OCI-LY1 (cell line): ENCODE measurements at regions not wholly inside any gene's neighbourhood (a gene's known extent, or its start where the extent isn't known, plus 50 kb on each side); places are given as distances from the start of the nearest gene placed in this dataset.

ENCODE experiments used
- H2AFZ ChIP-seq: fragments of 200-600 bp; sonication (generic), shearing (Covaris generic); 2 replicates; pipeline ENCODE4 v1.6.0; 2014; ENCODE audit warnings: antibody characterized with exemption, mild to moderate bottlenecking, low read length
- H3F3A ChIP-seq: fragments of 200-600 bp; sonication (generic), shearing (Covaris generic); 2 replicates; pipeline ENCODE4 v1.6.0; 2014; ENCODE audit warnings: mild to moderate bottlenecking, antibody characterized with exemption, low read length, moderate library complexity; ENCODE audit not compliant: insufficient read depth
- H3K27ac ChIP-seq: fragments of 200-600 bp; sonication (generic); 2 replicates; pipeline ENCODE4 v1.5.1; 2014; ENCODE audit warnings: low read length, mixed run types, mild to moderate bottlenecking, low read depth; ENCODE audit not compliant: poor library complexity, severe bottlenecking
- H3K27me3 ChIP-seq: fragments of 200-600 bp; sonication (generic); 2 replicates; pipeline ENCODE4 v1.6.0; 2014; ENCODE audit warnings: antibody characterized with exemption, mild to moderate bottlenecking, low read length, moderate library complexity; ENCODE audit not compliant: insufficient read depth
- H3K36me3 ChIP-seq: fragments of 200-600 bp; sonication (generic); 2 replicates; pipeline ENCODE4 v1.6.1; 2014; ENCODE audit warnings: mild to moderate bottlenecking, antibody characterized with exemption, low read length, moderate library complexity, mixed read lengths; ENCODE audit not compliant: insufficient read depth
- H3K4me1 ChIP-seq: fragments of 200-600 bp; sonication (generic); 2 replicates; pipeline ENCODE4 v1.5.1; 2014; ENCODE audit warnings: mild to moderate bottlenecking, low read length, moderate library complexity; ENCODE audit not compliant: insufficient read depth, severe bottlenecking
- H3K4me2 ChIP-seq: fragments of 200-600 bp; sonication (generic), shearing (Covaris generic); 2 replicates; pipeline ENCODE4 v1.6.1; 2014; ENCODE audit warnings: low read length
- H3K4me3 ChIP-seq: fragments of 200-600 bp; sonication (generic); 2 replicates; pipeline ENCODE4 v1.5.1; 2014; ENCODE audit warnings: low read length, low read depth, mild to moderate bottlenecking, mixed read lengths; ENCODE audit not compliant: poor library complexity, severe bottlenecking
- H3K79me2 ChIP-seq: fragments of 200-600 bp; shearing (Covaris generic); 2 replicates; pipeline ENCODE4 v1.6.1; 2016; ENCODE audit warnings: mixed run types, low read length, mixed read lengths; ENCODE audit not compliant: insufficient read depth
- H3K9ac ChIP-seq: fragments of 200-600 bp; sonication (generic), shearing (Covaris generic); 2 replicates; pipeline ENCODE4 v1.6.1; 2014; ENCODE audit warnings: mild to moderate bottlenecking, low read length, mixed read lengths
- H3K9me2 ChIP-seq: fragments of 200-600 bp; sonication (generic), shearing (Covaris generic); 2 replicates; pipeline ENCODE4 v1.6.1; 2014; ENCODE audit warnings: low read depth, mild to moderate bottlenecking, low read length, mixed read lengths
- H3K9me3 ChIP-seq: fragments of 200-600 bp; shearing (Covaris generic); 2 replicates; pipeline ENCODE4 v1.6.1; 2014; ENCODE audit warnings: low read length, mixed read lengths
- H4K20me1 ChIP-seq: fragments of 200-600 bp; sonication (generic), shearing (Covaris generic); 2 replicates; pipeline ENCODE4 v1.6.0; 2016; ENCODE audit warnings: mild to moderate bottlenecking, low read length; ENCODE audit not compliant: insufficient read depth
- EZH2 ChIP-seq: fragments of 200-600 bp; sonication (generic), shearing (Covaris generic); IDR thresholded peaks from 2 replicates; pipeline ENCODE4 v1.8.0; 2017; ENCODE audit warnings: borderline replicate concordance, mixed run types, mild to moderate bottlenecking, antibody characterized with exemption, low read length, moderate library complexity, mixed read lengths
- TF ChIP-seq, protein P1 (sequence below): fragments of 200-600 bp; sonication (generic), shearing (Covaris generic); IDR thresholded peaks from 2 replicates; pipeline ENCODE4 v1.5.1; 2017; ENCODE audit warnings: mild to moderate bottlenecking, antibody characterized with exemption, low read length, moderate library complexity, mixed read lengths

DNA sequence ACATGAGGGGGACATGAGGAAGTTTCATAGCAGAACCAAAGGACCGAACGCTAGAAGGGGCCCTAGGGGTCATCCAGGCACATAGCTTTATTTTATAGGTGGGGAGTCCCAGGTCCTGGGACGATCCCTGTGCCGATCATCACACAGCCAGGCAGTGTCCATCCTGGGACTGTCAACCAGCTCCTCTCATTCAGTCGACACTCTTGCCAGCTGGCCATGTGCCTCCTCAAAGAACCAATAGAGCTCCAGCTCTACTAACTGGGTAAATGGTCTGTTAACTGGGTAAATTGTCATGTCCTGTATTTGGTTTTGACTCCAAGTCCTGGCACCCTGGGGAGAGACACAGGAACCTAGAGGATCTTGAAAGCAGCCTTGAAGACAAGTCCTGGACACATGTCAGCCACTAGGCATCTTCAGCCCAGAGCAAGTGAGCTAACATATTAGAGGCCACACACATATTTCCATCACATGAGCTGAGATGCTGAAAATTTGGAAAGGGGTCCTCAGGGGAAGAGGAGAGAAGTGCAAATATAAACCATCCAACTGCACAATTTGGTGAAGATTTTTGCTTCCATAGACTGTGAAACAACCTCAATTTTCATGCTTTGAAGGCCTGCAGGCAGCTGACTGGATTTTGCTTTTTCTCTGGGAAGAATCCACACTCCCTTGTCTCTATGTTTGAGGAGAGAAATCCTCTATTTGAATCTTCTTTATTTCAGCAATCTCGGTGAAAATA, 361.1 kb upstream of the SLC14A2 start:
- Histone ChIP-seq H3K4me1 (no peaks in the 10 kb centered on the region), H3K9ac (no peak overlapping the region), H3K9me3 (no peaks in the 10 kb centered on the region), H3K36me3 (no peaks in the 10 kb centered on the region), H3K4me3 (no peak overlapping the region), H3F3A (no peaks in the 10 kb centered on the region), H4K20me1 (no peaks in the 10 kb centered on the region), H3K27me3 (no peaks in the 10 kb centered on the region; the same call in 1 of the 2 replicates), H3K9me2 (no peaks in the 10 kb centered on the region), H2AFZ (no peak overlapping the region), H3K79me2 (no peaks in the 10 kb centered on the region), H3K4me2 (no peak overlapping the region), H3K27ac (no peak overlapping the region)
- no peak for TF ChIP-seq EZH2
- TF ChIP-seq, protein P1, sequence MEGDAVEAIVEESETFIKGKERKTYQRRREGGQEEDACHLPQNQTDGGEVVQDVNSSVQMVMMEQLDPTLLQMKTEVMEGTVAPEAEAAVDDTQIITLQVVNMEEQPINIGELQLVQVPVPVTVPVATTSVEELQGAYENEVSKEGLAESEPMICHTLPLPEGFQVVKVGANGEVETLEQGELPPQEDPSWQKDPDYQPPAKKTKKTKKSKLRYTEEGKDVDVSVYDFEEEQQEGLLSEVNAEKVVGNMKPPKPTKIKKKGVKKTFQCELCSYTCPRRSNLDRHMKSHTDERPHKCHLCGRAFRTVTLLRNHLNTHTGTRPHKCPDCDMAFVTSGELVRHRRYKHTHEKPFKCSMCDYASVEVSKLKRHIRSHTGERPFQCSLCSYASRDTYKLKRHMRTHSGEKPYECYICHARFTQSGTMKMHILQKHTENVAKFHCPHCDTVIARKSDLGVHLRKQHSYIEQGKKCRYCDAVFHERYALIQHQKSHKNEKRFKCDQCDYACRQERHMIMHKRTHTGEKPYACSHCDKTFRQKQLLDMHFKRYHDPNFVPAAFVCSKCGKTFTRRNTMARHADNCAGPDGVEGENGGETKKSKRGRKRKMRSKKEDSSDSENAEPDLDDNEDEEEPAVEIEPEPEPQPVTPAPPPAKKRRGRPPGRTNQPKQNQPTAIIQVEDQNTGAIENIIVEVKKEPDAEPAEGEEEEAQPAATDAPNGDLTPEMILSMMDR: no peak

DNA sequence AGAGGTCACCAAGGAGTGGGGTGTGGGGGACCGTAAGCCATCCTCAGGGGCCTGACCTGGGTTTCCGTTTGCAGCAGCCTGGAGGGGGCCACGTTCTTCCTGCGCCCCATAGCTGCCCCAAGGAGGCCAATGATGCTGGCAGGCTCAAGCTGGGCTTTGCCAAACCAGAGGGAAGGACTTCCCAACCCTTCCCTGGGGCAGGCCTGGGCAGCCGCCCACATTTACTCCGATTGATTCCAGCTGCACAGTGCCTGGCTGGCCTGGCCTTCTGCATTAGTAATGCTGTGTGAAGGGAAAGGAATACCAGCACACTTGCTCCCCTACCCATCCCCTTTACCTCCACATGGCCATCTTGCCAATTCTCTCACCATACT, 360.6 kb upstream of the SLC14A2 start:
- Histone ChIP-seq H4K20me1 (no peaks in the 10 kb centered on the region), H3K9me3 (no peaks in the 10 kb centered on the region), H3K9ac (no peak overlapping the region), H3K27ac (no peak overlapping the region), H2AFZ (no peak overlapping the region), H3K36me3 (no peaks in the 10 kb centered on the region), H3K4me1 (no peaks in the 10 kb centered on the region), H3F3A (no peaks in the 10 kb centered on the region), H3K4me3 (no peak overlapping the region), H3K79me2 (no peaks in the 10 kb centered on the region), H3K9me2 (no peaks in the 10 kb centered on the region), H3K4me2 (no peak overlapping the region), H3K27me3 (no peaks in the 10 kb centered on the region; the same call in 1 of the 2 replicates)
- TF ChIP-seq, protein P1: no peak
- TF ChIP-seq EZH2: no peak

DNA sequence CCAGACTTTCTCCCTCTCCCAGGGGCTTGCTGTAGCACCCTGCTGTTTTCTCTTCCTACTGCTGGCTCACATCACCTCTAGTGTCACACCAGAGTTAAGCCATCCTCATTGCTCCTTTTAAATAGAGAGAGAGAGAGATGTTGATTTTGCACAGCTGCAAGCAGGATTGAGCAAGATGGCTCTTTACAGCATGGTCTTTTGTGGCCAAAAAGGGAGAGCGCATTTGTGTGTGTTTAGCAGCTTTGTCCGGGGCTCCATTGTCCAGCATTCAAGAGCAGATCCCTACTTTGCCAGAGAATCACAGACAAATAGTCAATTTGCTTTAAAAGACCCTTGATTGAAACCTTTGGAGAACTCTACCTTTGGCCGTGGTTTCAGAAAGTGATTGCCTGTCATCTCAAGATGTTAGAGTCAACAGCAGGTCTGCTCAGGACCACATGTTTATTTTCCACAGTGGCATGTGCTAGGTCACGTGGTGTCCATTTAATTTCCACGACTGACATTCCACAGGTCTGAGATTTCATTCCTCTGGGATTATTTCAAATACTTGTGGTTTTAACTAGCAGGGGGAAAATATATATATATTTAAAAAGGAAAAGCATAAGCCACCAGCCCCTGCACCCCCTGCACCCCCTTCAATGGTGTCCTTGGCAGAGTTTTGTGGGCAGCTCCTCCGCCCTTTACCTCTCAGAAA, 359.9 kb upstream of the SLC14A2 start:
- Histone ChIP-seq H3K4me3 (no peak overlapping the region), H3K27me3 (no peaks in the 10 kb centered on the region; the same call in 1 of the 2 replicates)

More for the DNA sequence above, 359.9 kb upstream of the SLC14A2 start:
- Histone ChIP-seq H4K20me1 (no peaks in the 10 kb centered on the region), H3K4me2 (no peak overlapping the region), H3K9me2 (no peaks in the 10 kb centered on the region), H3K9me3 (no peaks in the 10 kb centered on the region), H3K79me2 (no peaks in the 10 kb centered on the region), H3K9ac (no peak overlapping the region), H2AFZ (no peak overlapping the region), H3K36me3 (no peaks in the 10 kb centered on the region), H3F3A (no peaks in the 10 kb centered on the region), H3K27ac (no peak overlapping the region), H3K4me1 (no peaks in the 10 kb centered on the region)
- TF ChIP-seq, protein P1: no peak
- no peak for TF ChIP-seq EZH2
